ENCODE measurements at regions not wholly inside any gene's neighbourhood (a gene's known extent, or its start where the extent isn't known, plus 50 kb on each side); places are given as distances from the start of the nearest gene placed in this dataset.

- no peaks in the 10 kb centered on the region for H3K9me3 ChIP-seq
- no peaks in the 10 kb centered on the region for H3K27me3 ChIP-seq
- DNase-seq (no peak), ATAC-seq (no peak)
- H3K36me3 ChIP-seq: no peaks in the 10 kb centered on the region
- TF ChIP-seq, protein P1, sequence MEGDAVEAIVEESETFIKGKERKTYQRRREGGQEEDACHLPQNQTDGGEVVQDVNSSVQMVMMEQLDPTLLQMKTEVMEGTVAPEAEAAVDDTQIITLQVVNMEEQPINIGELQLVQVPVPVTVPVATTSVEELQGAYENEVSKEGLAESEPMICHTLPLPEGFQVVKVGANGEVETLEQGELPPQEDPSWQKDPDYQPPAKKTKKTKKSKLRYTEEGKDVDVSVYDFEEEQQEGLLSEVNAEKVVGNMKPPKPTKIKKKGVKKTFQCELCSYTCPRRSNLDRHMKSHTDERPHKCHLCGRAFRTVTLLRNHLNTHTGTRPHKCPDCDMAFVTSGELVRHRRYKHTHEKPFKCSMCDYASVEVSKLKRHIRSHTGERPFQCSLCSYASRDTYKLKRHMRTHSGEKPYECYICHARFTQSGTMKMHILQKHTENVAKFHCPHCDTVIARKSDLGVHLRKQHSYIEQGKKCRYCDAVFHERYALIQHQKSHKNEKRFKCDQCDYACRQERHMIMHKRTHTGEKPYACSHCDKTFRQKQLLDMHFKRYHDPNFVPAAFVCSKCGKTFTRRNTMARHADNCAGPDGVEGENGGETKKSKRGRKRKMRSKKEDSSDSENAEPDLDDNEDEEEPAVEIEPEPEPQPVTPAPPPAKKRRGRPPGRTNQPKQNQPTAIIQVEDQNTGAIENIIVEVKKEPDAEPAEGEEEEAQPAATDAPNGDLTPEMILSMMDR (IDR thresholded peaks at IDR 0.05): no peak
- H3K4me3 ChIP-seq: no peak overlapping the region
- no peaks in the 10 kb centered on the region for H3K4me1 ChIP-seq
- H3K27ac ChIP-seq: no peak overlapping the region
- intact Hi-C loops (cut with DNase I): no loop called here
Measured at GRCh38 chr10:20688797-20689544, 208.1 kb downstream of the NEBL start.

GRCh38 chr10:20686015-20686635 lies 211.0 kb downstream of the NEBL start:
- no peaks in the 10 kb centered on the region for H3K36me3 ChIP-seq
- no peak for DNase-seq
- no peaks in the 10 kb centered on the region for H3K4me1 ChIP-seq
- H3K9me3 ChIP-seq: peaks cover 0 to 3% of the 10 kb centered on the region in 2 donors
- no peak overlapping the region for H3K4me3 ChIP-seq
- intact Hi-C loops (cut with DNase I): no loop called here
- ATAC-seq: no peak
- TF ChIP-seq, protein P1 (IDR thresholded peaks at IDR 0.05): no peak
- no peaks in the 10 kb centered on the region for H3K27me3 ChIP-seq
- no peak overlapping the region for H3K27ac ChIP-seq

DNA sequence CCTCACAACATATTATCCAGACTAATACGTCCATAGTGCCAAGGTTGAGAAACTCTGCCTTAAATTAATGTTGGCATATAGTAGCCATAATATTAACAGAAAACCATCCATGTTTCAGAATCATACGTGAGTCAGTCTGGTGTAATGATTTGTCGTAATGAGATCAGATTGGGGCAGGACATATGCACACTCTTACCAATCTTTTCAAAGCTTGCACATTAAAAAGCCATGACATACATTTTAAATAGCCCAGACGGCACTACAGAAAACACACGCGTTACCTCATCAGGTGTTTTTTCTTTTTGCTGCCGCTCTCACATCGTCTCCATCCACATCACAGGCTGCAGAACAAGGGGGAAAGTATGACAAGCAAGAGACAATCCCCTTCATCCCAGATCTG lies 211.6 kb downstream of the NEBL start:
- H3K36me3 ChIP-seq: no peaks in the 10 kb centered on the region
- H3K27ac ChIP-seq: no peak overlapping the region
- no peaks in the 10 kb centered on the region for H3K27me3 ChIP-seq
- DNase-seq (no peak), ATAC-seq (no peak)
- no peak overlapping the region for H3K4me3 ChIP-seq
- intact Hi-C loops (cut with DNase I): no loop called here
- H3K4me1 ChIP-seq: no peaks in the 10 kb centered on the region
- H3K9me3 ChIP-seq: peaks cover 0 to 3% of the 10 kb centered on the region in 2 donors
- TF ChIP-seq, protein P1 (IDR thresholded peaks at IDR 0.05): no peak

- TF ChIP-seq, protein P1 (IDR thresholded peaks at IDR 0.05): no peak
- H3K4me1 ChIP-seq: no peaks in the 10 kb centered on the region
- no peak overlapping the region for H3K27ac ChIP-seq
- no peak overlapping the region for H3K4me3 ChIP-seq
- H3K36me3 ChIP-seq: no peaks in the 10 kb centered on the region
- intact Hi-C loops (cut with DNase I): no loop called here
- ATAC-seq: no peak
- H3K27me3 ChIP-seq: no peaks in the 10 kb centered on the region
- H3K9me3 ChIP-seq: peaks cover 0 to 3% of the 10 kb centered on the region in 2 donors
- DNase-seq: no peak
Measured at GRCh38 chr10:20683345-20683744, 213.8 kb downstream of the NEBL start.

DNA sequence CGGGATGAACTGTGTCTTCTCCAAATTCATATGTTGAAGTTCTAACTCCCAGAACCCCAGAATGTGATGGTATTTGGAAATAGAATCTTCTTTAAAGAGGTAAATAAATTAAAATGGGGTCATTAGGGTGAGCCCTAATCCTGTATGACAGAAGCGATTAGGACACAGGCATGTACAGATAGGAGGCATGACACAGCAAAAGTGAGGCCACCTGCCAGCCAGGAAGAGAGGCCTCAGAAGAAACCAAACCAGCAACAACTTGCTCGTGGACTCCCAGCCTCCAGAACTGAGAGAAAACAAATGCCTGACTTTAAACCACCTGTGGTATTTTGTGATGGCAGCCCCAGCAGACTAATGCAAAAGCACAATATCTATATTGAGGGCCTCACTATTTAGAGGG lies 214.3 kb downstream of the NEBL start:
- no peak for ATAC-seq
- Histone ChIP-seq H3K27me3 (no peaks in the 10 kb centered on the region), H3K36me3 (no peaks in the 10 kb centered on the region), H3K4me1 (no peaks in the 10 kb centered on the region), H3K9me3 (peaks cover 0 to 3% of the 10 kb centered on the region in 2 donors), H3K4me3 (no peak overlapping the region), H3K27ac (no peak overlapping the region)
- TF ChIP-seq, protein P1 (IDR thresholded peaks at IDR 0.05): no peak
- intact Hi-C loops (cut with DNase I): no loop called here
- no peak for DNase-seq

All from left lung (tissue), 4 donors.